Chondrocyte (in vitro differentiated cells): ENCODE measurements at regions not wholly inside any gene's neighbourhood (a gene's known extent, or its start where the extent isn't known, plus 50 kb on each side); places are given as distances from the start of the nearest gene placed in this dataset.

Source experiments
- DNase-seq: peaks from one replicate; pipeline ENCODE4 v3.0.0; 2021; ENCODE audit warnings: mixed read lengths, low spot score
- H3K27ac Mint-ChIP-seq: one replicate; pipeline ENCODE4 v1.8.0; 2021; ENCODE audit warnings: mild to moderate bottlenecking, moderate library complexity, mixed read lengths; ENCODE audit not compliant: unreplicated experiment
- H3K27me3 Mint-ChIP-seq: 2 replicates; pipeline ENCODE4 v1.8.0; 2021; ENCODE audit warnings: low read depth, mixed read lengths
- H3K36me3 Mint-ChIP-seq: 2 replicates; pipeline ENCODE4 v1.8.0; 2021; ENCODE audit warnings: low read depth, mixed read lengths
- H3K4me1 Mint-ChIP-seq: 2 replicates; pipeline ENCODE4 v1.8.0; 2021; ENCODE audit warnings: low read depth, mild to moderate bottlenecking, mixed read lengths
- H3K4me3 Mint-ChIP-seq: one replicate; pipeline ENCODE4 v1.8.0; 2021; ENCODE audit warnings: mild to moderate bottlenecking, moderate library complexity, mixed read lengths; ENCODE audit not compliant: unreplicated experiment
- H3K9me3 Mint-ChIP-seq: 2 replicates; pipeline ENCODE4 v1.8.0; 2021; ENCODE audit warnings: low read depth, mixed read lengths
- TF ChIP-seq, protein P1 (sequence below): fragments of 200-600 bp; sonication (generic); IDR thresholded peaks from 2 replicates; pipeline ENCODE4 v1.5.0; 2021; ENCODE audit warnings: antibody characterized with exemption, mild to moderate bottlenecking, moderate library complexity

GRCh38 chr4:100569196-100569595 lies 51.4 kb upstream of the EMCN start:
- no peaks in the 10 kb centered on the region for H3K9me3 Mint-ChIP-seq
- H3K27me3 Mint-ChIP-seq, result peaks cover 18% of the 10 kb centered on the region
- H3K4me3 Mint-ChIP-seq, result no peak overlapping the region
- H3K4me1 Mint-ChIP-seq, result no peaks in the 10 kb centered on the region
- TF ChIP-seq, protein P1, sequence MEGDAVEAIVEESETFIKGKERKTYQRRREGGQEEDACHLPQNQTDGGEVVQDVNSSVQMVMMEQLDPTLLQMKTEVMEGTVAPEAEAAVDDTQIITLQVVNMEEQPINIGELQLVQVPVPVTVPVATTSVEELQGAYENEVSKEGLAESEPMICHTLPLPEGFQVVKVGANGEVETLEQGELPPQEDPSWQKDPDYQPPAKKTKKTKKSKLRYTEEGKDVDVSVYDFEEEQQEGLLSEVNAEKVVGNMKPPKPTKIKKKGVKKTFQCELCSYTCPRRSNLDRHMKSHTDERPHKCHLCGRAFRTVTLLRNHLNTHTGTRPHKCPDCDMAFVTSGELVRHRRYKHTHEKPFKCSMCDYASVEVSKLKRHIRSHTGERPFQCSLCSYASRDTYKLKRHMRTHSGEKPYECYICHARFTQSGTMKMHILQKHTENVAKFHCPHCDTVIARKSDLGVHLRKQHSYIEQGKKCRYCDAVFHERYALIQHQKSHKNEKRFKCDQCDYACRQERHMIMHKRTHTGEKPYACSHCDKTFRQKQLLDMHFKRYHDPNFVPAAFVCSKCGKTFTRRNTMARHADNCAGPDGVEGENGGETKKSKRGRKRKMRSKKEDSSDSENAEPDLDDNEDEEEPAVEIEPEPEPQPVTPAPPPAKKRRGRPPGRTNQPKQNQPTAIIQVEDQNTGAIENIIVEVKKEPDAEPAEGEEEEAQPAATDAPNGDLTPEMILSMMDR, result no peak
- no peaks in the 10 kb centered on the region for H3K36me3 Mint-ChIP-seq
- no peak overlapping the region for H3K27ac Mint-ChIP-seq
- DNase-seq, result no peak
